Activated B cell treated with CpG ODN at 0.5 μM for 24 hours (primary cell): ENCODE measurements at regions not wholly inside any gene's neighbourhood (a gene's known extent, or its start where the extent isn't known, plus 50 kb on each side); places are given as distances from the start of the nearest gene placed in this dataset.
"Not testable (repeated sequence)": the region's sequence is repeated elsewhere in the genome, so short reads cannot be mapped to it uniquely, and the experiment has no call there.

ENCODE experiments used
- ATAC-seq: fragments of 200-7000 bp; cut with Tn5 transposase; one replicate; pipeline ENCODE4 v1.10.0; 2021; ENCODE audit warnings: low read depth, mild to moderate bottlenecking, moderate library complexity
- CTCF ChIA-PET: fragments of 350-600 bp; sonication (Branson Sonifier 250); formaldehyde crosslinking; loops from one replicate; lab custom pipeline; 2021; ENCODE audit warnings: antibody characterized with exemption; lab: Charles Lee
- POLR2A ChIA-PET: fragments of 350-600 bp; sonication (Branson Sonifier 250); formaldehyde crosslinking; loops from one replicate; lab custom pipeline; 2021; ENCODE audit warnings: antibody characterized with exemption; lab: Charles Lee
- DNase-seq: peaks from one replicate; pipeline ENCODE4 v3.0.0; 2022
- H3K27ac Mint-ChIP-seq: one replicate; pipeline ENCODE4 v1.8.0; 2020; ENCODE audit warnings: mixed read lengths
- H3K27me3 Mint-ChIP-seq: one replicate; pipeline ENCODE4 v1.8.0; 2021; ENCODE audit warnings: mixed read lengths
- H3K36me3 Mint-ChIP-seq: one replicate; pipeline ENCODE4 v1.8.0; 2021; ENCODE audit warnings: low read depth, mixed read lengths
- H3K4me1 Mint-ChIP-seq: one replicate; pipeline ENCODE4 v1.8.0; 2021; ENCODE audit warnings: mixed read lengths
- H3K4me3 Mint-ChIP-seq: one replicate; pipeline ENCODE4 v1.8.0; 2020; ENCODE audit warnings: mild to moderate bottlenecking, mixed read lengths
- H3K9me3 Mint-ChIP-seq: one replicate; pipeline ENCODE4 v1.8.0; 2020; ENCODE audit warnings: mixed read lengths
- CTCF ChIP-seq: fragments of 200-600 bp; IDR thresholded peaks from one replicate; pipeline ENCODE4 v1.8.0; 2022; ENCODE audit warnings: antibody characterized with exemption, mild to moderate bottlenecking
- intact Hi-C: fragments of 100-400 bp; cut with micrococcal nuclease; formaldehyde crosslinking; loops from one replicate; pipeline ENCODE4 v1.15.1; 2024

GRCh38 chrX:63525491-63525890 lies 174.4 kb upstream of the SPIN4 start:
- ChIA-PET POLR2A (no interaction called here), CTCF (no interaction called here)
- no peaks in the 10 kb centered on the region for H3K4me1 Mint-ChIP-seq
- DNase-seq (no peak), ATAC-seq (no peak)
- no peak overlapping the region for H3K4me3 Mint-ChIP-seq
- no peak for TF ChIP-seq CTCF
- H3K9me3 Mint-ChIP-seq = peaks cover 4% of the 10 kb centered on the region
- intact Hi-C loops = no loop called here
- H3K27ac Mint-ChIP-seq = no peak overlapping the region
- H3K36me3 Mint-ChIP-seq = peaks cover 7% of the 10 kb centered on the region
- H3K27me3 Mint-ChIP-seq = no peaks in the 10 kb centered on the region

GRCh38 chrX:63519368-63519767 lies 168.2 kb upstream of the SPIN4 start:
- POLR2A ChIA-PET, H3K27me3 Mint-ChIP-seq, H3K9me3 Mint-ChIP-seq, DNase-seq, ATAC-seq, intact Hi-C loops, H3K4me3 Mint-ChIP-seq, H3K27ac Mint-ChIP-seq, H3K36me3 Mint-ChIP-seq, CTCF ChIA-PET, H3K4me1 Mint-ChIP-seq: not testable (repeated sequence)

GRCh38 chrX:63514569-63515080 lies 163.5 kb upstream of the SPIN4 start:
- ATAC-seq (no peak), DNase-seq (no peak)
- no peaks in the 10 kb centered on the region for H3K4me1 Mint-ChIP-seq
- intact Hi-C loops = no loop called here
- ChIA-PET CTCF (no interaction called here), POLR2A (no interaction called here)
- no peaks in the 10 kb centered on the region for H3K27me3 Mint-ChIP-seq
- TF ChIP-seq CTCF = no peak
- no peaks in the 10 kb centered on the region for H3K36me3 Mint-ChIP-seq
- H3K4me3 Mint-ChIP-seq = no peak overlapping the region
- H3K27ac Mint-ChIP-seq = no peak overlapping the region
- no peaks in the 10 kb centered on the region for H3K9me3 Mint-ChIP-seq

- DNase-seq (no peak), ATAC-seq (no peak)
- no peaks in the 10 kb centered on the region for H3K27me3 Mint-ChIP-seq
- no peaks in the 10 kb centered on the region for H3K4me1 Mint-ChIP-seq
- POLR2A ChIA-PET = no interaction called here
- intact Hi-C loops = no loop called here
- no peaks in the 10 kb centered on the region for H3K36me3 Mint-ChIP-seq
- CTCF ChIA-PET = no interaction called here
- no peak for TF ChIP-seq CTCF
- no peak overlapping the region for H3K4me3 Mint-ChIP-seq
- no peaks in the 10 kb centered on the region for H3K9me3 Mint-ChIP-seq
- H3K27ac Mint-ChIP-seq = no peak overlapping the region
Measured at GRCh38 chrX:63513825-63514568, 162.9 kb upstream of the SPIN4 start.

- H3K27ac Mint-ChIP-seq = no peak overlapping the region
- ATAC-seq = no peak
- TF ChIP-seq CTCF = no peak
- CTCF ChIA-PET = no interaction called here
- intact Hi-C loops = no loop called here
- H3K9me3 Mint-ChIP-seq = no peaks in the 10 kb centered on the region
- H3K4me3 Mint-ChIP-seq = no peak overlapping the region
- H3K4me1 Mint-ChIP-seq = no peaks in the 10 kb centered on the region
- H3K36me3 Mint-ChIP-seq = no peaks in the 10 kb centered on the region
- POLR2A ChIA-PET = no interaction called here
- H3K27me3 Mint-ChIP-seq = no peaks in the 10 kb centered on the region
- no peak for DNase-seq
Measured at GRCh38 chrX:63511361-63511760, 160.2 kb upstream of the SPIN4 start.
